Body of pancreas (tissue), 4 donors: ENCODE measurements at regions not wholly inside any gene's neighbourhood (a gene's known extent, or its start where the extent isn't known, plus 50 kb on each side); places are given as distances from the start of the nearest gene placed in this dataset.

ENCODE experiments used
- ATAC-seq: fragments of 150-250 bp; one replicate; pipeline ENCODE4 v1.9.1; 2016
- DNase-seq, 4 donors: peaks; one replicate each; pipeline ENCODE4 v3.0.0-alpha.2; 2019
- H3K27ac ChIP-seq, 4 donors: fragments of 200-600 bp; sonication (generic); 1 replicate in 3 of 4; 2 replicates in 1 of 4; pipeline versions ENCODE4 v1.5.1 to v1.6.1; 2016 to 2019; ENCODE audit warnings: mild to moderate bottlenecking in 1 of 4, mixed read lengths in 1 of 4, moderate library complexity in 1 of 4
- H3K27me3 ChIP-seq, 2 donors: fragments of 200-600 bp; sonication (generic); one replicate each; pipeline ENCODE4 v1.6.0; 2016; ENCODE audit warnings: mild to moderate bottlenecking in 1 of 2
- H3K36me3 ChIP-seq, 2 donors: fragments of 200-600 bp; sonication (generic); replicated peaks in 1 of 2; 2 replicates each; pipeline ENCODE4 v1.5.1; 2016; ENCODE audit warnings: low read depth in 2 of 2; ENCODE audit not compliant: insufficient read depth in 1 of 2
- H3K4me1 ChIP-seq: fragments of 200-600 bp; sonication (generic); one replicate; pipeline ENCODE4 v1.6.0; 2016
- H3K4me3 ChIP-seq, 2 donors: fragments of 200-600 bp; sonication (generic); 1 replicate in 1 of 2; 2 replicates in 1 of 2; pipeline ENCODE4 v1.5.1; 2016 to 2019
- H3K9me3 ChIP-seq, 3 donors: fragments of 200-600 bp; sonication (generic); 1 replicate in 2 of 3; 2 replicates in 1 of 3; pipeline ENCODE4 v1.5.1; 2016
- POLR2A ChIP-seq, 3 donors: fragments of 450-650 bp; IDR thresholded peaks; one replicate each; pipeline ENCODE4 v1.6.1; 2016; ENCODE audit warnings: antibody characterized with exemption in 3 of 3, mild to moderate bottlenecking in 2 of 3
- WGBS, 2 donors: methylation state at CpG; one replicate each; pipeline ENCODE4 v1.1.5; 2017; 5-methylcytosine and 5-hydroxymethylcytosine counted together
- intact Hi-C: fragments of 100-400 bp; cut with DNase I; formaldehyde crosslinking; loops from one replicate; pipeline ENCODE4 v1.15.1; 2023
- TF ChIP-seq, protein P1 (sequence below), 7 experiments: fragments of 450-650 bp in 4 of 7; fragments of 200-600 bp in 3 of 7; sonication (generic) in 3 of 7; IDR thresholded peaks; one replicate each; pipeline ENCODE4 v1.5.1; 2016 to 2019; ENCODE audit warnings: antibody characterized with exemption in 7 of 7

DNA sequence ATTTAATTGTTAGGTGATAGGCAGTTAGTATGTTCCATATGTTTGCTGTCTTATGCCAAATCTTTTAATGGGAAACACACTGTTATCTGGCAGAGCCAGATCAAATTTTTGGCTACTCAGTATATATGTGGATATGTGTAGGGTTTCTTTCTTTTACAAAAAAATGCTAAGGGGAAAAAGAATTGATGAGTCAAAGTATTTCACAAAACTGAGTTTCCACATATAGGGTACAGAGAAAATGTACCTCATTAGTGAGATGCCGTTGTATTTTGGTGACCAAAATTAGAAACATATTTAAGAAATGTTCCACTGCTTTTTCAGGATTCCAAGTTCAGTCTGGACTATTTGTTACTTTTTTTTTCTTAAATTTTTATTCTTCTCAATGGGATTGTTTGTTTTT, 201.2 kb upstream of the PTGFR start:
- Histone ChIP-seq H3K4me1 (peaks cover 3% of the 10 kb centered on the region), H3K27me3 (no peaks in the 10 kb centered on the region), H3K27ac (no peak overlapping the region), H3K9me3 (no peaks in the 10 kb centered on the region), H3K36me3 (no peaks in the 10 kb centered on the region), H3K4me3 (no peak overlapping the region)
- TF ChIP-seq, protein P1, sequence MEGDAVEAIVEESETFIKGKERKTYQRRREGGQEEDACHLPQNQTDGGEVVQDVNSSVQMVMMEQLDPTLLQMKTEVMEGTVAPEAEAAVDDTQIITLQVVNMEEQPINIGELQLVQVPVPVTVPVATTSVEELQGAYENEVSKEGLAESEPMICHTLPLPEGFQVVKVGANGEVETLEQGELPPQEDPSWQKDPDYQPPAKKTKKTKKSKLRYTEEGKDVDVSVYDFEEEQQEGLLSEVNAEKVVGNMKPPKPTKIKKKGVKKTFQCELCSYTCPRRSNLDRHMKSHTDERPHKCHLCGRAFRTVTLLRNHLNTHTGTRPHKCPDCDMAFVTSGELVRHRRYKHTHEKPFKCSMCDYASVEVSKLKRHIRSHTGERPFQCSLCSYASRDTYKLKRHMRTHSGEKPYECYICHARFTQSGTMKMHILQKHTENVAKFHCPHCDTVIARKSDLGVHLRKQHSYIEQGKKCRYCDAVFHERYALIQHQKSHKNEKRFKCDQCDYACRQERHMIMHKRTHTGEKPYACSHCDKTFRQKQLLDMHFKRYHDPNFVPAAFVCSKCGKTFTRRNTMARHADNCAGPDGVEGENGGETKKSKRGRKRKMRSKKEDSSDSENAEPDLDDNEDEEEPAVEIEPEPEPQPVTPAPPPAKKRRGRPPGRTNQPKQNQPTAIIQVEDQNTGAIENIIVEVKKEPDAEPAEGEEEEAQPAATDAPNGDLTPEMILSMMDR (IDR thresholded peaks at IDR 0.05) = no peak
- no peak for TF ChIP-seq POLR2A (IDR thresholded peaks at IDR 0.05)
- no peak for ATAC-seq
- WGBS, 2 donors = 86 to 90% methylated on average over 1 of the region's 1 CpG
- intact Hi-C loops = no loop called here
- DNase-seq = no peak

DNA sequence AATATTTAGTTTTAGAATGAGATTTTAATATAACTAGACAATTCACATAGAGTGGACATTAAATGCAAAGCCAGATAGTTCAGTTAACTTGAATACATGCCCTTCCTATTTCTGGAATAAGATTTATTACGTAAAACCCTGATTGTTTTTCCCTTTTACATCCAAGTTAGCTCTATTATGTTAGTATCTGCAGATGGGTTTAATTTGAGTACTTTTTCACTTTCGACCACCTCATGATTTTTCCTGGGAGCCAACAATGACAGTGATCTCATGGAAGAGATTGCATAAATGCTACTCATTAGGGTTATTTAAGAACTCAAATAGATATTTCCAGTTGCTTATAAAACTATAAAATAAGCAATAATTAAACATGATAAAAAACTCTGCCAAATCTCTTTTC, 199.4 kb upstream of the PTGFR start:
- no peaks in the 10 kb centered on the region for H3K27me3 ChIP-seq
- no peaks in the 10 kb centered on the region for H3K36me3 ChIP-seq
- no peak for TF ChIP-seq POLR2A (IDR thresholded peaks at IDR 0.05)
- TF ChIP-seq, protein P1 (IDR thresholded peaks at IDR 0.05) = no peak
- WGBS, 2 donors = 85 to 86% methylated on average over 2 of the region's 2 CpGs
- no peak overlapping the region for H3K27ac ChIP-seq
- ATAC-seq = no peak
- no peaks in the 10 kb centered on the region for H3K9me3 ChIP-seq
- H3K4me1 ChIP-seq = no peaks in the 10 kb centered on the region
- no peak for DNase-seq
- intact Hi-C loops = no loop called here
- no peak overlapping the region for H3K4me3 ChIP-seq

DNA sequence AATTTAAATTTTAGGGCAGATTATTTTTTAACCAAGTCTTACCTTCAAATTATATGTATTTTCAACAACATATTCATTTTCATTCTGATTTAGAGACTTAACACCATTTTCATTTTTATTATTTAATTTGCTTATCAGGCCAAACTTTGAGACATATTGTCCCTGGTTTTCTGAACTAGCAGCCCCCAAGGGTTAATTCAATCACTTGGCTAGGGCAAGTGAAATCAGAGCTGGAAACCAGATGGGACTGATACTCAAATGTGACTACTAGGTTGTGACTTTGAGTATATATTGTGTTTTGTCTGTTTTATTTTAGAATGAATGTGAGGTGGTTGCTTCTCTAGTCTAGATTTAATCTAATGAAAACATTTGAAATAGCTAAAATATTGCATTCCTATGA, 198.9 kb upstream of the PTGFR start:
- Histone ChIP-seq H3K36me3 (no peaks in the 10 kb centered on the region), H3K27ac (no peak overlapping the region), H3K27me3 (no peaks in the 10 kb centered on the region), H3K4me3 (no peak overlapping the region), H3K9me3 (no peaks in the 10 kb centered on the region), H3K4me1 (no peaks in the 10 kb centered on the region)
- TF ChIP-seq, protein P1 (IDR thresholded peaks at IDR 0.05) = no peak
- no peak for TF ChIP-seq POLR2A (IDR thresholded peaks at IDR 0.05)
- DNase-seq (no peak), ATAC-seq (no peak)
- intact Hi-C loops = no loop called here

DNA sequence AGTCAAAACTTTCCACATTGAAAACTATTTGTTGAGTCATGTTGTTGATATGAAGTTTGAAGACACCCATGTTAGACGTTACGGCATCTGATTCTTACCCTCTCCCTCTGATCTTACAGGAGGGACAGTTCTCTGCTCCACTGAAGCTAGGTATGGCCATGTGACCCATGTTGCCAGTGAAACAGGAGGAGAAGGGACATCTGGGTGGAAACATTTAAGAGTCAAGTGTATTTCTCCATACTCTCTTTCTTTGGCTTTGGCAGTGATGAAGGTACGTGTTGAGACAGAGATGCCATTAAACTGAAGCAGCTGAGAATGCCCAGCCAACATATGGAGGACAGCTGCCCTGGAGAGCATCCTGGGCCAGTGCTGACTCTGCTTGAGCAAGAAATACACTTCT, 198.4 kb upstream of the PTGFR start:
- Histone ChIP-seq H3K9me3 (no peaks in the 10 kb centered on the region), H3K27me3 (no peaks in the 10 kb centered on the region), H3K4me3 (no peak overlapping the region), H3K27ac (no peak overlapping the region), H3K36me3 (no peaks in the 10 kb centered on the region), H3K4me1 (no peaks in the 10 kb centered on the region)
- DNase-seq (no peak), ATAC-seq (no peak)
- intact Hi-C loops = no loop called here
- 89 to 90% methylated on average over 3 of the region's 3 CpGs for WGBS, 2 donors
- TF ChIP-seq, protein P1 (IDR thresholded peaks at IDR 0.05) = no peak

DNA sequence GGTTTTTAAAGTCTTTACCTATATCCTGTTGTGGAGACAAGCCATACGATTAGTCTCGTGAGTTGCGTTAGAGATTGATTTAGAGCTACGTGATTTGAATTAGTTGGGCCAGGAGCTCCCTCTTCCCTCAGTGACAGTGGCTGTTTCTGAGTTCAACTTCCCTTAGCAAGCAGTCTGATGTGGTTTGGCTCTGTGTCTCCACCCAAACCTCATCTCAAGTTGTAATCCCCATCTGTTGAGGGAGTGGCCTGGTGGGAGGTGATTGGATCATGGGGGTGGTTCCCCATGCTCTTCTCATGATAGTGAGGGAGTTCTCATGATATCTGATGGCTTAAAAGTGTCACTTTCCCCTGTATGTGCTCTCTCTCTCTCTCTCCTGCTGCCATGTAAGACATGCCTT, 192.9 kb upstream of the PTGFR start:
- Histone ChIP-seq H3K27me3 (no peaks in the 10 kb centered on the region), H3K9me3 (no peaks in the 10 kb centered on the region), H3K4me3 (no peak overlapping the region), H3K4me1 (no peaks in the 10 kb centered on the region), H3K27ac (no peak overlapping the region), H3K36me3 (no peaks in the 10 kb centered on the region)
- TF ChIP-seq, protein P1 (IDR thresholded peaks at IDR 0.05) = no peak
- no peak for TF ChIP-seq POLR2A (IDR thresholded peaks at IDR 0.05)
- intact Hi-C loops = no loop called here
- ATAC-seq (no peak), DNase-seq (no peak)
- WGBS, 2 donors = 76 to 84% methylated on average over 4 of the region's 4 CpGs
